OCI-M2 (cell line): ENCODE measurements at regions not wholly inside any gene's neighbourhood (a gene's known extent, or its start where the extent isn't known, plus 50 kb on each side); places are given as distances from the start of the nearest gene placed in this dataset.
"Not testable (repeated sequence)": the region's sequence is repeated elsewhere in the genome, so short reads cannot be mapped to it uniquely, and the experiment has no call there.

Experiments
- DNase-seq: peaks from one replicate; lab custom pipeline; 2025; ENCODE audit not compliant: unreplicated experiment; lab: John Stamatoyannopoulos, UW

GRCh38 chr22:23501261-23501619, 78.8 kb downstream of the IGLL1 start:
- no peak for DNase-seq

GRCh38 chr22:23500508-23501260, 79.4 kb downstream of the IGLL1 start:
- DNase-seq: no peak

- DNase-seq: no peak
Measured at GRCh38 chr22:23499845-23500500, 80.1 kb downstream of the IGLL1 start.

DNA sequence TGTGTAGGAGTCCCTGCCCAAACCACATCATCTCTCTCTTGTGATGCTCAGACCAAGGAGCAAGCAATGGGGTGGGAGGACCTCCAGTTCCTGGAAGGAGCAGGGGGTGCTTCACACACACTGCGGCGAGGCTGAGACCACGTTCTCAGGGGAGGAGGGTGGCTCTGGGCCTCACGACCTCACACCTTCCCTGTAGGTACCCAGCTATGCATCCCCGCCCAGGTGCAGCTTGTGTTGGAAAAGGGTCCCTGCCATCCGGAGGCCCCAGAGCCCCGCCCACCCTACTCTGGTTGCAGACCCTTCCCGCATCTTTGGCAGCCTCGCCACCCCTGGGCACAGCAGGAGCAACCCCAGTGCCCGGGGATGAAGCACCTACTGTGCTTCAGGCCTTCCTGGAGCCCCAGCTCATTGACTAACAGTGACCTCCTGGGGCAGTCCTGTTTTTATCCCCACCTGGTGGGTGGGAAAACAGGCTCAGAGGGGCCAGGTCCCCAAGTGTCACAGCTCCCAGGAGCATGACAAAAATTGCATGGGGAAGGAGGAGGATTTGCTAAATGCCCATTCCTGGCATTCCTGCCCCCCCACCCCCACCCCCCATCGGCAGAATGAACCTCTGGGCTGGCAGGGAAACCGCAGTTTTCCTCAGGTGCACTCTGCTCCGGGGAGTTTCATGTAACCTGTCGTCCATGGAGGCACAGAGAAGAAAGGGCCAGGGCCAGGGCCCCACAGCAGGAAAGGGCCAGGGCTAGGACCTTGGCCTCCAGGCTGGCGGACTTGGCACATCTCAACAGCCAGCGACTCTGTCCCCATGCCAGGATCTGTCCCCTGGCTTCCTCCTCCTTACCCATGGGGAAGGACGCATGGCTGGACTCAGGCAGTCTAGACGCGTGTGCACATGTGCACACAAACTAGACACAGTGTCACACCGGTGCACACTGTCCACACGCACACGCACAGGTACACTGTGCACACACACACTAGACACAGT, 81.0 kb downstream of the IGLL1 start:
- no peak for DNase-seq

DNA sequence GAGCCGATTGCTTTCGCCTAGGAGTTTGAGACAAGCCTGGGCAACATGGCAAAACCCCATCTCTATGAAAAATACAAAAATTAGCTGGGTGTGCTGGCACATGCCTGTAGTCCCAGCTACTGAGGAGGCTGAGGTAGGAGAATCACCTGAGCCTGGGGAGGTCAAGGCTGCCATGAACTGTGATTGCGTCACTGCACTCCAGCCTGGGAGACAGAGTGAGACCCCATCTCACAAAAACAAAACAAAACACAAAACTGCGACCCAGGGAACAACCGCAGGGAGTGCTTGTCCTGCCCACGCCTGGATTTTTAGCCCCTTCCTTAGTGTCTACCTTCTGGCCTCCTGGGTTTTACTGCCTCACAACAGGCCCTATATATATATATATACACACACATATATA, 82.2 kb downstream of the IGLL1 start:
- not testable (repeated sequence) for DNase-seq

- no peak for DNase-seq
Measured at GRCh38 chr22:23497016-23497885, 82.8 kb downstream of the IGLL1 start.

DNA sequence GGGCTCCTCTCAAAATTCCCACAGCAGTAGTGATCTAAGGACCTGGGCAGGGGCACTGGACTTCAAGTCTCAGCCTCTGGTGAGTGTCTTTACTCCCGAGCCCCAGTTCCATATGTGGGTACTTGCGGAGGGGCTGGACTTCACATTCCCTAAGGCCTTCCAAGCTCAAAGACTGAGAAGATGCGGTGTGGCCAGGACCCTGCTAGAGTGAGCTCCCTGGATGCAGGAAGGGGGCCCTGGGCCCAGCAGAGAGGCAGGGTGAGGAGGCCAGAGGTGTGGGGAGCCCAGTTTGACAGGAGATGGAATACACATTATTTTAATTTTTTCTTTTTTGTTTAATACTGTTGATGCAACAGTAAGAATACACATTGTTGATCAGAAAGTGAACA, 83.7 kb downstream of the IGLL1 start:
- DNase-seq: no peak

GRCh38 chr22:23495614-23496444, 84.3 kb downstream of the IGLL1 start:
- no peak for DNase-seq

DNA sequence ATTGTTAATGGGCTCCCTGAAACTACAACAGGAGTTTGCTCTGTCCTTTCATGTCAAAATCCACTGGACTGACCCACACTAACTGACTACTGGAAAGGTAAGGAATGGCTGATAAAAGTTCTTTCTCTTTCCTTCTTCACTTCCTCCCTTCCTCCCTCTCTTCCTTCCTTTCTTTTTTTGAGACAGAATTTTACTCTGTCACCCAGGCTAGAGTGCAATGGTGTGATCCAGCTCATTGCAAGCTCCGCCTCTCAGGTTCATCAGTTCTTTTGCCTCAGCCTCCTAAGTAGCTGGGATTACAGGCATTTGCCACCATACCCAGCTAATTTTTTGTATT, 85.2 kb downstream of the IGLL1 start:
- no peak for DNase-seq

DNA sequence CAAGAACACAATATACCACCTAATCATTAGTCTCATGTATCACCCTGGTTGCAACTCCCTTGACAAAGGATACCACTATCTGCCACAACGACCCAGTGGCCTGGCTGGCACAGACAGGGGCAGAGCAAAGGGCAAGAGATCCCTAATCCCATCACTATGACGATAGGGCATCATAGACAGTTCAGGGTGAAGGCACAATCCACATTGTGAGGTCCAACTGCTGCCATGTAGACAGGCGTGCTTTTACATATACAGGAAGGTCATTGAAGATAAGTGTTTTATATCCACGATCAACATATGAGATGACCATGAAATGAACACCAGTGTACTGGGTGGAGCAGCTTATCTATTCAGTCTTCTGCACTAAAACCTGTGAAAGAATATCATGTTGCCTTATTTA, 94.6 kb downstream of the IGLL1 start:
- no peak for DNase-seq

DNA sequence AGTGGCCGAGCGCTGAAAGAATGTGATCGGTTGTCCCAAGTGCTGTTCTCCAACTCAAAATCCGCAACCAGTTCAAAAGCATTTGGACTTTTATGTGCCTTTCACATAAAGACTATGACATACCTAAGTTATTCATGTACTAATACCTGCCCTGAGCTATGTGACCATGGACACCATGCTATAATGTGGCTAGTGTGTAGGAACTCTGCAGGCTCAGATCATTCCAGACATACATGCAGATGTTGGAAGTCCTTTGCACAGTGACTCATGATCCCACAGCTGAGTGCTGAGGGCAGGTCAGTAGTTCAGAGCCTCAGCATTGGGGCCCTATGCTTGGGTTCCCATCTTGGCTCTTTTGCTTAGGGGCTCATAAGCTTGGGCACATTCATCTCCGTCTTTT, 95.4 kb downstream of the IGLL1 start:
- DNase-seq: no peak

- no peak for DNase-seq
Measured at GRCh38 chr22:23481369-23481768, 98.7 kb downstream of the IGLL1 start.

DNA sequence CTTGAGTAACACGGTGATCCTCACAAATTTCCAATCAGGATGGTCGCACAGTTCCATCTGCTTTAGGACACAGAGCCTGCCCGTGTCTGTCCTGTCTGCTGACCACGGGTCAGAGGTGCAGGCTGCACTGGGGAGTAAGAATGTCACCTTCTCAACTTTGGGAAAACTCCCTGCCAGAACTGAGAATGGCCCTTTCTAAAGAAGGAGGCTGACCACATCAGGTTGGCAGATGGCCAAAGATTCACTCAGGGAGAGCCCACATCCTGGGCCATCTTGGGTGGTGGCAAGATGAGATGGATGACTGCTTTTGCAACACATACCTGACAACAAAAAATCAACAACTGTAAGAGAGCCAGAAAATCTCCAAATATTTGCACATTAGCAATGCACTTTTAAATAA, 101.9 kb downstream of the IGLL1 start:
- no peak for DNase-seq

- not testable (repeated sequence) for DNase-seq
Measured at GRCh38 chr22:23474531-23474930, 105.6 kb downstream of the IGLL1 start.

GRCh38 chr22:23473901-23474300, 106.2 kb downstream of the IGLL1 start:
- no peak for DNase-seq

DNA sequence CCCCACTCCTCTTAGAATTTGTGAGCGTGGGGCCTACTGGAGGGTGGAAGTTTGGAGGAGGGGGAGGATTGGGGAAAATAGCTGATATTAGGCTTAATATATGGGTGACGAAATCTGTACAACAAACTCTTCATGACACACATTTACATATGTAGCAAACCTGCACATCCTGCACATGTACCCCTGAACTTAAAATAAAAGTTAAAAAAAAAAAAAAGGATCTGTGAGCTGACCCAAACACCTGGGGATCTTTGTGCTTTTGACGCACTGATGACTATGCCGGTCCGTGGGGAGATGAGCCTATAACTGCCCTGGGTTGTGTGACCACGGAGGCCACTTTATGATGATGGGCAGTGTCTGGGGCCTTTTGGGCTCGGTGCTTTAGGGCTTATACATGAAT, 107.7 kb downstream of the IGLL1 start:
- not testable (repeated sequence) for DNase-seq

- no peak for DNase-seq
Measured at GRCh38 chr22:23471698-23472097, 108.4 kb downstream of the IGLL1 start.

DNA sequence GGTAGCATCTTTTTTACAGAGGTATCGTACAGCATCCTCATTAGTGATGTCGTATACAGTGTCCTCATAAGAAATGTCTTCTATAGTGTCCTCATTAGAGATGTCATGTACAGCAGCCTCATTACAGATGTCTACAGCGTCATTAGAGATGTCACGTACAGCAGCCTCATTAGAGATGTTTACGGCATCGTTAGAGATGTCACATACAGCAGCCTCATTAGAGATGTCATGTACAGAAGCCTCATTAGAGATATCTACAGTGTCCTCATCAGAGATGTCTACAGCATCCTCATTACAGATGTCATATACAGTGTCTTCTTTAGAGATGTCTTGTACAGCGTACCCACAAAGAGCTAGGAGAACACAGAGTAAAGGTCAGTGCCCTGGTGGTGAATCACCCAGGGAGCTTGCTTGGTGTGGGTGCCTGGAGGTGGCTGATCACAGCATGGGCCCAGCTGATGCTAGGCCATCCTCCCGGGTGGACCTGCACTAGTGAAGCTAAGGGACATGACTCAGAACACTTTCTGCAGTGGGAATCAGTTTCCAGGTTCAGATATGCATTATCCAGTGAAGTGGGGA, 109.2 kb downstream of the IGLL1 start:
- DNase-seq: no peak

DNA sequence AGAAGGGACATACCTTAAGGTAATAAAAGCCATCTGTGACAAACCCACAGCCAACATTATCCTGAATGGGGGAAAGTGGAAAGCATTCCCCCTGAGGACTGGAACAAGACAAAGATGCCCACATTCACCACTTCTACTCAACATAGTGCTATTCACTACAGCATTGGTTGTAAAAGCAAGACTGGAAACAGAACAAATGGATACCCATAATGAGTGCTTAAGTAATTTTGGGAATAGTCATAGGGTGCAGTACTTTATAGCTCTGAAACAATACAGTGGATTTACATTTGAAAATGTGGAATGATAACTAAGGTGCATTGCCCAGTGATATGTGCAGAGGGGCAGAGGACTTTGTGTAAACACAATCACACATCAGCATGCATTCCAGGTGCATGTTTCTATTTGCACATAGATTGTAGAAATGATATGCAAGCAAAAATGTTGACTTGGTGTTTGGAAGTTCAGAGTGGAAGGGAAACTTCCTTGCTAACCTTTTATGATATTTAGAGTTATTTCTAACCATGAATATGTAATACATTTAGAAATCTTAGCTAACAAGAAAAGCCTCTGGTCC, 112.3 kb downstream of the IGLL1 start:
- no peak for DNase-seq
